GM21737 (cell line): ENCODE measurements at regions not wholly inside any gene's neighbourhood (a gene's known extent, or its start where the extent isn't known, plus 50 kb on each side); places are given as distances from the start of the nearest gene placed in this dataset.
"Not testable (repeated sequence)": the region's sequence is repeated elsewhere in the genome, so short reads cannot be mapped to it uniquely, and the experiment has no call there.

ENCODE experiments used
- ATAC-seq: cut with Tn5 transposase; IDR thresholded peaks from one replicate; pipeline ENCODE4 v1.9.1; 2021; ENCODE audit warnings: mild to moderate bottlenecking, moderate library complexity; ENCODE audit not compliant: unreplicated experiment

DNA sequence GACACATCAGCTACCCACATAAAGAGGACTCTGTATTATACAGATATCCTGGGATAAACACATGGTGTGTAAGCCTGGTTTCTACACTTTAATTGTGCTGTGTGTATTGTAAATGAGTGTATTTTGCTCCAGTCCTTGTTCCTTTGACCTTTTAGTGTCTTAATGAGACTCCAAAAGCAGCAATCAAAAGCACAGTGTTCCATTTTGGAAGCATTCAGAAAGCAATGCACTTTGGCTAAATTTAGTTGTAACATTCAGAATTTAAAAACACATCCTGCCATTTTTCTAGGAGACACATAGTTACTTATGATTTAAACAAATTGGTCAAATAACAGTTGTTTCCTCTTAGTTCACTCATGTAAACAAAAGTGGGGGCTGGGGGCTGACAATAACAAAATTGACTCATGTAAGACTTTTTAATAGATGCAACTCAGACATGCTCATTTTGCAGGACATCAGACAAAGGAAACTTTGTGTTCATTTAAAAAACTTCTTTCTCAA, 122.2 kb downstream of the GPR37 start:
- ATAC-seq, result no peak

DNA sequence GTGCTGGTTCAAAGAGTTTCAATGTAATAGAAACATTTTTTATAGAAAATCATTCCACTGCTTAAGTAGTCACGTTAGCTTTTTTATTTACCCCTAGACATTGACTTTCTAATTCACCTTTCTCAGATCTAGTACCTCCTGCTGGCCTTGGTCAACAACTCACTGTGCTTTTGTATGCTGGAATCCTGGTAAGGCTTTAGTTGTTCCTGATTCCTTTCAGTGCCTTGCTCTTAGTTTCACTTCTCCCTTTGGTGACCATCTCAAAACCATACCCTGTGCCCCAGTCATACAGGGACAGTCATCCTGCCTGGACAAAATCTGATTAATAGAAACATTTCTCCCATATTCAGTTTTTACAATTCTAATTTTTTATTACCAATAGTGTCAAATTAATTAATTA, 130.2 kb downstream of the GPR37 start:
- no peak for ATAC-seq

DNA sequence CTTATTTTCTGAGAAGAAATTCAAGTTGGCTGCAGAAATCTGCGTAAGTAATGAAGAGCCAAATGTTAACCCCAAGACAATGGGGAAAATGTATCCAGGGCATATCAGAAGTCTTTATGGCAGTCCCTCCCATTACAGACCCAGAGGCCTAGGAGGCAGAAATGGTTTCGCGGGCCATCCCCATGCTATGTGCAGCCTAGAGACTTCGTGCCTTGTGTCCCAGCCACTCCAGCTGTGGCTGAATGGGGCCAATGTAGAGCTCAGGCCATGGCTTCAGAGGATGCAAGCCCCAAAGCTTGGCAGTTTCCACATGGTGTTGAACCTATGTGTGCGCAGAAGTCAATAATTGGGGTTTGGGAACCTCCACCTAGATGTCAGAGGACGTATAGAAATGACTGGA, 131.9 kb downstream of the GPR37 start:
- ATAC-seq, result no peak

DNA sequence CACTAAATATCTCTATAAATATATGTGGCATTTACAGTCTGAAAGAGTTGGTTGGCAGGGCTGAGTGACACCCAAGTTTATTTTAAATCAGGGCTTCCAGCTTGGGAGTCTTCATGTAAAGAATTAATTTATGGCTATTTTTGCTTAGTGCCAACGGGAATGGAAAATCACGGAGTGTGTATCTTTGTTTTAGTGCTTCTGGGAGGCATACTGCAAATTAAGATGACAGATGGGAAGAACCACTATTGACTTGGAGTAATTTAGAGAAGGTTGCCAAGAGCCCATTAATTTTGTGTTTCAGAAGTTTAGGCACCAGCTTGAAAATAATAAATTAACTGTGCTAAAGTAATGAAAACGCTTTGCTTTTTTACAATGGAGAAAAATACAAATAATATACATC, 135.2 kb downstream of the GPR37 start:
- no peak for ATAC-seq

DNA sequence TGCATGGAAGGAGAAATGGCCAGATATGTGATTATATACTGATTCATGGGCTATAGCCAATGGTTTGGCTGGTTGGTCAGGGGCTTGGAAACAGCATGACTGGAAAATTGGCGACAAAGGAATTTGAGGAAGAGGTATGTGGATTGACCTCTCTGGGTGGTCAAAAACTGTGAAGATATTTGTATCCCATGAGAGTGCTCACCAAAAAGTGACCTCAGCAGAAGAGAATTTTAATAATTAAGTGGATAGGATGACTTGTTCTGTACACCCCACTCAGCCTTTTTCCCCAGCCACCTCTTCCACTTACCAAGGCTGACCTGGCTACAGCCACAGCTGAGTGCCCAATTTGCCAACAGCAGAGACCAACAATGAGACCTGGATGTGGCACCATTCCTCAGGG, 146.7 kb downstream of the GPR37 start:
- no peak for ATAC-seq

DNA sequence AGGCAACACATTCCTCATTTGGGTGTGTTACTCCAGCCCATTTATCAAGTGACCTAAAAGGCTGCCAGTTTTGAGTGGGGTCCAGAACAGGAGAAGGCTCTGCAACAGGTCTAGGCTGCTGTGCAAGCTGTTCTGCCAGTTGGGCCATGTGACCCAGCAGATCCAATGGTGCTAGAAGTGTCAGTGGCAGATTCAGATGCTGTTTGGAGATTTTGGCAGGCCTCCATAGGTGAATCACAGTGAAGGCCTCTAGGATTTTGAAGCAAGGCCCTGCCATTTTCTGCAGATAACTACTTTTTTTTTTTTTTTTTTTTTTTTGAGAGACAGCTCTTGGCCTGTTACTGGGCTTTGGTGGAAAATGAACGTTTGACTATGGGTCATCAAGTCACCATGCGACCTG, 147.5 kb downstream of the GPR37 start:
- ATAC-seq, result not testable (repeated sequence)

DNA sequence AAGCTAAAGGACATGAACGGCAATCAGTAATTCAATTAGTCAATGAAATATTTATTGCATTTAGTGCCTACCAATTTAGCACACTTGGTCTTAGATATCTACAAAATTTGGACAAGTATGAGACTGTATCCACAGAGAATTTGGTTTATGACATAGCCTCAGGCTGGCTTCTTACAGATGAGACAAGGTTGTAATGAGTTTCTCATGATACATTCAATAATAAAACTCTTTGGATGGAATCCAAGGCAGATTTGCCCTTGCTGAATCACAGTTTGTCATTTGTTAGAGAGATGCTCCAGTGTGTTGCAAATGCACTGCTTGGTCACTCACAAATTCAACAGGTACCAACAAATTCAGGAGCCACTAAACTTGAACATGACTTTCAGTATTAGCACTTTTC, 162.5 kb downstream of the GPR37 start:
- ATAC-seq, result no peak

DNA sequence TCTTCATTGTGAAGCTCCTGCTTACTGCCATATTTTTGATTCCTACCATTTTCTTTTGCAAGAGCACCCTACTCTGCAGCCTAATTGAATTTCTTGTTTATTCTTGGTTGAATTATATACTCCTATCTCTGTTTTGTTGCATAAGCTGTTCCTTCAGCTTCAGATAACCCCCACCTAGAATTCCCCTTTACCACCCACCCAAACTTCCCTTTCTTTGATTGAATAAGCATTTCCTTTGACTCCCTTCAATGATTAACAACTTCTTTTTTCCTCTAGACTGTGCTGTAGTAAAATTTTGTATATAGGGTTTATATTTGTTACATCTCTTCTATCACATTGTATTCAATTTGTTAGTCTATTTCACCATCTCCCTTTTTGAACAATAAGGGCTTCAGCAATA, 168.1 kb downstream of the GPR37 start:
- ATAC-seq, result peak; percentile 57

DNA sequence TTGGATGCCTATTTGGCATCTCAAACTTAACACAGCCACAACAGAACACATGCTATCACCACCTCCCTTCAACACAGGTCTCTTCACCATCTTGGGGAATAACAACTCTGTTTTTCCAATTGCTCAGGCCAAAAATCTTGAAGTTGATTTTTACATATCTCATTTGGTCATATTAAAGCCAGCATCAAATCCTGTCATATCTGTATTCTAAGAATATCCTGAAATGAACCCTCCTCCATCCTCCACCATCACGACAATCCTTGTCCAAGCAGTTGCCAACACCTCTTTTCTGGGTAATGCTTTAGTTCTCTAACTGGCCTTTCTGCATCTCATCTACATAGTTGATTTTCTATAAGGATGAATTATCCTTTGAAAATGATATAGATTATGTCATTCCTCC, 168.7 kb downstream of the GPR37 start:
- ATAC-seq, result no peak

DNA sequence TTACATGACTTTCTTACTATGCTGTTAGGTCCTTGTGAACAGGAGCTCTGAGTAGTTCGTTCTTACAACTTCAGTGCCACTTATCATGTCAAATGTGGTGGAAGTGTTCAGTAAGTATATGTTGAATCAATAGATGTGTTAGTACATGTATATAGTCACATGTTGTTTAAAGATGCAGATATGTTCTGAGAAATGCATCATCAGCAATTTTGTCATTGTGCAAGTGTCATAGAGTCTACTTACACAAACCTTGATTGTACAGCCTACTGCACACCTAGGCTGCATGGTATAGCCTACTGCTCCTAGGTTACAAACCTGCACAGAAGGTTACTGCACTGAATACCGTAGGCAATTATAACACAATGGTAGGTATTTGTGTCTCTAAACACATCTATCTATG, 174.8 kb downstream of the GPR37 start:
- ATAC-seq, result no peak

DNA sequence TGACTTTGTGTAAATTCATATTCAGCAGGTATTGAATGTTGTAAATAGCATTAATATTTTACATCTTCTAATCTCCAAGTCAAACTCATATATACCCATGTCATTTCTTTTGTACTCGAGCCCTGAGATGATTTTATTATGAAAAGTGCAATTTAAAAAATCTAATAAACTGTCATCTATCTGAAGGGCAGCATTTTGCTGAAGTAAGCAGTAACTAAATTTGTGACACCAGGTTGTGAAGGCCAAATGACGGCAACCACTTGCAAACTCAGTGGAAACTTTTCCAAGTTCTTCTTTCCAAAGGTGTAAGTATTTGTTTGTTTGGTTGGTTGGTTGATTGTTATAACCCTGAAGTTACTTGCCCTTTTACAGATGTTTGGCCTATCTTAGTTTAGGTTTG, 188.3 kb downstream of the GPR37 start:
- no peak for ATAC-seq

DNA sequence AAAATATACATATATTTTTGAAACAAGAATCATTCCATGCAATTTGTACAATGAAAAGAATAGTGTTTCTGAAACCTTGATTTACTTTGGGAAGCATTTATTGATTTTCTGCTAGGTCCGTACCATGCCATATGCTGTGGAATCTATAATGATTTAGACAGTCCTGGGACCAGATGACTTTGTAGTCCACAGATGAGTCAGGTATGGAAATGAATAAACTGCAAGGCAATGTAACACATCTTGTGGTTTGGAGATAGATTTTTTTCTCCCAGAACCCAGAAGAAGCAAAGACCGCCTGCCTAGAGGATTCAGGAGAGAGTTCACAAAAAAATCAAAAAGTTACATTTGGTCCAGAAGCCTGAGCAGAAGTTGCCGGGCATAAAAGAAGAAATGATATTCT, 190.4 kb downstream of the GPR37 start:
- no peak for ATAC-seq

DNA sequence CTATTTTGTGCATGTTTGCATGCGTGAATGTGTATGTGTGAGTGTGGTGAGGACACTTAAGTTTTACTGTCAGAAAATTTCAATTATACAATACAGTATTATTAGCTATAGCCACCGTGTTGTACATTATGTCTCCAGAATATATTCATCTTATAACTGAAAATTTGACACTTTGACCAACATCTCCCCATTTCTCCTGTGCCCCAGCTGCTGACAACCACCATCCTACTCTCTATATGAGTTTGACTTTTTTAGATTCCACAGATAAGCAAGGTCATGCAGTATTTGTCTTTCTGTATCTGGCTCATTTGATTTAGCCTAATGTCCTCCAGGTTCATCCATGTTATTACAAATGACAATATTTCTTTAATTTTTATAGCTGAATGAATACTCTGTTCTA, 195.0 kb downstream of the GPR37 start:
- ATAC-seq, result no peak

DNA sequence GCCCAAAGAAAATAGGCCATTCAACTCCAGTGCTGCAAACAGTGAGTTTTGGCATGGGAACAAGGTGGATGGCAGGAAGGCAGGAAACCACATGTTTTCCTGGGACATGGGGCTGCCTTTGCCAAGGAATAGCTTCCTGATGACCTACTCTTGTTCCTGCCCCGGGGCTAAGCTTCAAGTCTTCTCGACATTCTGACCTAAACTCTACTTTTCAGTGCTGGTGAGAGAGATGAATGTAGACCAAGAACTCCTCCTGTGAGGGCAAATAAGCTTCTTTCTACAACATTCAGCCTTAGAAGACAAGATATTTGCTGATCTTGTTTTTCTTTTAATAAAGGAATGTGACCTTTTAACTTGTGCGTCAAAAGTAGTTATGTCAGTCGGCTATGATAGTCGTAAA, 199.0 kb downstream of the GPR37 start:
- ATAC-seq, result no peak

DNA sequence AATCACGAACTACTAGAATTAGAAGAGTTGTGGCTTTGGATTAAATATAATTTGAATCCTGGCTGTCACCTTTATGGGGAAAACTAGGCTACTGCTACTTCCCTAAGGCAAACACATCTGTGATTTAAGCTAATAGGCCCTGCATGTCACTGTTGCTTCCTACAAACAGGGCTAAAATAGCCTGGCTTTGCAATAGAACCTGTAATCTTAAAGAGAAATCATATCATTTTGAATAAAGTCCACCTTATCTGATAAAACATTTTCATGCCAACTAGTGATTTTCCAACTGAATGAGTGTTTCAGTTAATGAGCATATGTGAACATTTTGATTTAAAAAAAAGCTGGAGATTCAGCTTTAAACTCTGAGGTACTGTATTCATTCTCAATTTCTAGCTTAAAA, 208.0 kb downstream of the GPR37 start:
- ATAC-seq, result no peak

DNA sequence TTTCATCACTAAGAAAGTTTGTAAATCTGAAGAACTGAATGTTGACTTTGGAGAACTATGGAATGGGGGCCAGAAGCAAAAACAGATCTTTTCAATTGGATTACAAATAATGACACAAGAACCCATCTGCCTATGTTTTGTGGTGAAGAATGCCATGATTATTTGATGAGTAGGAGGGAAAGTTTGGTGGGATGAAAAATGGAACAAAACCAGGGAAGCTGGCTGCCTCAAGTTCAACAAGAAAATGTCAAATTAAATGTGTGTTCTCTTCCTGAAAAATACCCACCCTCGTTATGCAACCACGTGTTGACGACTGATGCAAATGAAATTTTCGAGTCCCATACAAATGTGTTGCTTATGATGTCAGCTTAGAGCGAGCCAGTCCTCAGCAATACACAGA, 208.5 kb downstream of the GPR37 start:
- no peak for ATAC-seq

DNA sequence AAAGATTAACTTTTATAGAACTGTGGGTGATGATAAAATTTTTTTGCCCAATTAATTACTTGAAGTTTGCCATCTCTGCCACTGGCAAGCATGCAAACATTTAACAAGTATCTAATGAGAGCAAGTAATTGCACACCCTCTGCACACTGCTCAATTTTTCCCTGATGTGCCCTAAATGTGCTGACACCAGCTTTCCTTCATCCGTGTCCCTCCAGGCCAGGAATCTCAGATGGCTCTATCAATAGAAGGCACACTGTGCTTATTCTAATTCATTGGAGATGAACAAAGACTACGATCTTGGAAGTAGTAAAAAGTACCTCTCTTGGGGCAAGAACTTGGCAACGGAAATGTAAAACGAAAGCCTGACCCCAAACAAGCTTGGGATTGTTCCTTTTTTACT, 212.1 kb downstream of the GPR37 start:
- no peak for ATAC-seq

DNA sequence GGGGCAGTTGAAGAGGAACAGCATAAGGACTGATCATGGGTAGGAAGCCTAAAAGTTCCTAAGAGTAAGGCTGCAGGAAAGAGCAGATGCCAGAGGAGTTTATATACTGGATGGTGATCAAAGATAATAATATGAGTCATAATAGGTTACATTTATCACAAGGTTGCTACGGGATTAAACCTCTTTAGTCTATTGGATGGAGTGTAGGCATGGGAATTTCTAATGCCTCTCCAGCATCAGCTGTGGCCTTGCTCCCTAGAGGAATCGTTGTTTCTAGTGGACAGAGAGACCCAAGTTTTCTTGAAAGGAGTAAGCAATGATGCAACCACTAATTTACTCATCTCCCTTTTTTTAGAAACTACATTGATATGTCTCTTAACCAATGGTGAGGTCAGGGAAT, 213.4 kb downstream of the GPR37 start:
- ATAC-seq, result no peak

DNA sequence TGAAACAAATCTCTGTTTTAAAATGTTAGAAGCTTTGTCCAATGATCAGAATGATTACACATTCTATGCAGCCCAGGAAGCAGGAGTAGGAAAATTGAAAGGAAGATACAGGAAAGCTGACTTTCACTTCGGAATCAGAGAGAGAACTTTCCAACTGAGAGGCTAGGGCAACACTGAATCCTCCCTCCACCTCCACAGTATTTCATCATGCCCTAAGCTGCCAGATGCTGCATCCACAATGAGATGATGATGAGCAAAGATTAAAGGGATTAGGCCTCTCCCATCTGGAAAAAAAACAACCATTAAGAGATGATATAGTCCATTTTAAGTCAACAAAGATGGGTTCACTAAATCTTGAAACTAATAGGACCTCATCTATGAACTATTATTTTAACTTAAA, 215.6 kb downstream of the GPR37 start:
- no peak for ATAC-seq

DNA sequence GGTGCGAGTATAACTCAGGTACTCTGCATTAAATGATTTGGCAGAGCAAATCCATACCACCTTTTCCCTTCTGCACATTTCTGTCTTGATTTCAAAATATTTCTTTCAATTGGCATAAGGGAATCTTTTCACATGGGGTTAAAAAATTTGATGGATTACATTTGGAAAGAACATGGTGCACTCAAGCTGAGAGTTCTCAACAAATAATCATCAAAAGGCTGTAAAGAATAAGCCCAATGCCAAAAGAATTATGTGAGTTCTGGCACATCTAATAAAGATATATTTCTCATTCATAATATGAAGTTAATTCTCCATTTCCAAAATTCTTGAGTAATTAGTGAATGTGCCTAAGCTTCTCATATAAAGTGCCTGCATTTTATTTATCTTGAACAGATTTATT, 223.1 kb downstream of the GPR37 start:
- no peak for ATAC-seq

DNA sequence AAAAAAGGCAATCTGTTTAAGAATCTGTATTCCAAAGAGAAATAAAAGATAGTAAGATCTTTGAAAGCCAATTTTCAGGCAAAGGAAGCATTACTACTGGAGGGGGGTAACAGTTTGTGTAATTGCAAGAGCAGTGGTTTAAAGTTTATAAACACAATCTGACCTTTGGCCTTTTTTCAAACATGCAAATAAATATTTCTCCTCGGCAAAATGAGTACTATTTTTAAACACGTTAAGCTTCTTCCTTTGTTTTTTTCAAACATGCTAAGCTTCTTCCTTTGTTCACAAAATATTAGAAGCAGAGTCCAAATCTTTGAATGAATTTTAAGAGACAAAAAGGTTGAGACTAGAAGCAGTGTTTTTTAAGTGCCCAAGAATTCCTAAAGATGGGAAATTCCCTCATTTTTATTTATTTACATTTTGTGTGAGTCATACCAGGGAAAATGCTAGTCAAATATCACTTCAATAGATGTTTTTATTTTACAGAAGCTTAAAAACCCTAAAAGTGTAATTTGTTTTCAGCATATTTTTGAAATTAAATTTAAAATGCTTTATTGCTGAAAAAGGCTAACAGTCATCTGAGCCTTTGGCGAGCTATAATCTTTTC, 229.3 kb downstream of the GPR37 start:
- no peak for ATAC-seq

DNA sequence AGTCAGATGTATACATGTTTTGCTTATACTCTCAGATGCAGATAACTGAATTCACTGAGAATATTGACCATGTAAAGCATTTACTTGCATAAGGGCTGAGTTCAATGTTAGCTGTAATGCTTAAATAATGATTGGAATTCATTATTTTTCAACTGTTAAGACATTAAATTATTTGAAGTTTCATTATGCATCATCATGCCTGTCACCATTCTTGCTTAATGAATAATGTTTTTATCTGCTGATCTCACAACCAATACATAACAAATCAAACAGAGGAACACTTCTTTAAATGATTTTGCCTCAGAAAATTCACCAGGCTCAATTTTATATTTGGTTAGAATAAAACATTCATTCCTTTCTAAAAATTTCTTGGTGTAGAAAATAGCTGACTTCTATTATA, 233.4 kb downstream of the GPR37 start:
- no peak for ATAC-seq

DNA sequence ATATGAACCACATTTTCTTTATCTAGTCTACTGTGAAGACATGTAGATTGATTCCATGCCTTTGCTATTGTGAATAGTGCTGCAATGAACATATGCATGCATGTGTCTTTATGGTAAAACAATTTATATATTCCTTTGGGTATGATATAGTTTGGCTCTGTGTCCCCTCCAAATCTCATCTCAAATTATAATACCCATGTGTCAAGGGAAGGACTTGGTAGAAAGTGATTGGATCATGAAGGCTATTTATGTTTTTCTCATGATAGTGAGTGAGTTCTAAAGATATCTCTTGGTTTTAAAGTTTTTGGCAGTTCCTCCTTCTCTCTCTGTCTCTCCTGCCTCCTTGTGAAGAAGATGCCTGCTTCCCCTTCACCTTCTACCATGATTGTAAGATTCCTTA, 248.7 kb downstream of the GPR37 start:
- no peak for ATAC-seq
